HS-5 (cell line): ENCODE measurements at regions not wholly inside any gene's neighbourhood (a gene's known extent, or its start where the extent isn't known, plus 50 kb on each side); places are given as distances from the start of the nearest gene placed in this dataset.

ENCODE experiments used
- DNase-seq: peaks from one replicate; pipeline ENCODE4 v3.0.0-alpha.2; 2012; ENCODE audit warnings: low read depth

GRCh38 chr5:7955476-7955875 is 86.5 kb downstream of the MTRR start:
- DNase-seq, result no peak

- no peak for DNase-seq
Measured at GRCh38 chr5:7957329-7957728, 88.4 kb downstream of the MTRR start.

GRCh38 chr5:7960142-7960541 is 91.2 kb downstream of the MTRR start:
- DNase-seq, result no peak

- DNase-seq, result no peak
Measured at GRCh38 chr5:7961540-7961939, 92.6 kb downstream of the MTRR start.

- DNase-seq, result no peak
Measured at GRCh38 chr5:7970816-7971215, 101.9 kb downstream of the MTRR start.

GRCh38 chr5:7976411-7977190 is 107.7 kb downstream of the MTRR start:
- no peak for DNase-seq

GRCh38 chr5:7978114-7978513 is 109.2 kb downstream of the MTRR start:
- no peak for DNase-seq

- DNase-seq, result no peak
Measured at GRCh38 chr5:7978991-7979390, 110.0 kb downstream of the MTRR start.

GRCh38 chr5:7980881-7981280 is 111.9 kb downstream of the MTRR start:
- no peak for DNase-seq

GRCh38 chr5:7983433-7983832 is 114.5 kb downstream of the MTRR start:
- no peak for DNase-seq

- DNase-seq, result no peak
Measured at GRCh38 chr5:7991125-7991821, 122.3 kb downstream of the MTRR start.

- no peak for DNase-seq
Measured at GRCh38 chr5:7995688-7996294, 126.8 kb downstream of the MTRR start.

GRCh38 chr5:8005416-8005815 is 136.5 kb downstream of the MTRR start:
- DNase-seq, result no peak

GRCh38 chr5:8012131-8012977 is 143.4 kb downstream of the MTRR start:
- no peak for DNase-seq

- no peak for DNase-seq
Measured at GRCh38 chr5:8013948-8014710, 145.2 kb downstream of the MTRR start.

- DNase-seq, result no peak
Measured at GRCh38 chr5:8019719-8020218, 150.8 kb downstream of the MTRR start.

- DNase-seq, result no peak
Measured at GRCh38 chr5:8020861-8021514, 152.0 kb downstream of the MTRR start.

- no peak for DNase-seq
Measured at GRCh38 chr5:8028243-8028642, 159.3 kb downstream of the MTRR start.

- no peak for DNase-seq
Measured at GRCh38 chr5:8033261-8033660, 164.3 kb downstream of the MTRR start.

- no peak for DNase-seq
Measured at GRCh38 chr5:8034852-8035251, 165.9 kb downstream of the MTRR start.

GRCh38 chr5:8048920-8049319 is 180.0 kb downstream of the MTRR start:
- no peak for DNase-seq
